Lung (tissue), 11 donors: ENCODE measurements at regions not wholly inside any gene's neighbourhood (a gene's known extent, or its start where the extent isn't known, plus 50 kb on each side); places are given as distances from the start of the nearest gene placed in this dataset.

Experiments
- ATAC-seq: fragments of 200-7000 bp; cut with Tn5 transposase; one replicate; pipeline ENCODE4 v1.9.1; 2020; ENCODE audit warnings: moderate number of reproducible peaks; ENCODE audit not compliant: insufficient read depth, low FRiP score
- DNase-seq, 3 donors: peaks; one replicate each; pipeline ENCODE4 v3.0.0-alpha.2; 2013 to 2017
- H3K27ac ChIP-seq, 2 donors: one replicate each; pipeline ENCODE4 v1.5.1; 2013; ENCODE audit warnings: mild to moderate bottlenecking in 2 of 2, moderate library complexity in 2 of 2, control low read depth in 1 of 2, inconsistent platforms in 1 of 2, low read depth in 1 of 2, low read length in 1 of 2
- H3K27me3 ChIP-seq, 3 donors: one replicate each; pipeline ENCODE4 v1.5.1; 2013; ENCODE audit warnings: low read length in 2 of 3; ENCODE audit not compliant: control insufficient read depth in 3 of 3, insufficient read depth in 3 of 3
- H3K36me3 ChIP-seq, 4 donors: one replicate each; pipeline ENCODE4 v1.5.1; 2013; ENCODE audit warnings: low read length in 4 of 4, mild to moderate bottlenecking in 1 of 4, moderate library complexity in 1 of 4; ENCODE audit not compliant: control insufficient read depth in 4 of 4, insufficient read depth in 4 of 4
- H3K4me1 ChIP-seq, 5 donors: one replicate each; pipeline ENCODE4 v1.5.1; 2013; ENCODE audit warnings: low read length in 5 of 5, mild to moderate bottlenecking in 2 of 5, moderate library complexity in 1 of 5; ENCODE audit not compliant: control insufficient read depth in 5 of 5, insufficient read depth in 5 of 5
- H3K4me3 ChIP-seq: one replicate; pipeline ENCODE4 v1.5.1; 2013; ENCODE audit warnings: mild to moderate bottlenecking, control low read depth, moderate library complexity
- H3K9ac ChIP-seq, 2 donors: one replicate each; pipeline ENCODE4 v1.5.1; 2013; ENCODE audit warnings: low read length in 2 of 2, control low read depth in 1 of 2; ENCODE audit not compliant: insufficient read depth in 1 of 2
- H3K9me3 ChIP-seq, 4 donors: one replicate each; pipeline ENCODE4 v1.5.1; 2013; ENCODE audit warnings: low read length in 3 of 4, mild to moderate bottlenecking in 1 of 4, moderate library complexity in 1 of 4; ENCODE audit not compliant: control insufficient read depth in 4 of 4, insufficient read depth in 3 of 4
- WGBS, 2 donors: extraction: QIAGEN DNeasy Blood & Tissue Kit; methylation state at CpG; one replicate each; pipeline ENCODE4 v1.1.7; 2013; 5-methylcytosine and 5-hydroxymethylcytosine counted together
- TF ChIP-seq, protein P1 (sequence below): IDR thresholded peaks from 2 replicates; pipeline ENCODE4 v1.5.1; 2012; ENCODE audit warnings: mild to moderate bottlenecking; ENCODE audit errors: control extremely low read depth, extremely low read depth
- donor health status: control.
- donor health status: control.
- donor health status: Bipolar disorder and iron deficiency.
- donor health status: healthy.
- donor health status: DM: yes; HTN: yes; CAD: no.

DNA sequence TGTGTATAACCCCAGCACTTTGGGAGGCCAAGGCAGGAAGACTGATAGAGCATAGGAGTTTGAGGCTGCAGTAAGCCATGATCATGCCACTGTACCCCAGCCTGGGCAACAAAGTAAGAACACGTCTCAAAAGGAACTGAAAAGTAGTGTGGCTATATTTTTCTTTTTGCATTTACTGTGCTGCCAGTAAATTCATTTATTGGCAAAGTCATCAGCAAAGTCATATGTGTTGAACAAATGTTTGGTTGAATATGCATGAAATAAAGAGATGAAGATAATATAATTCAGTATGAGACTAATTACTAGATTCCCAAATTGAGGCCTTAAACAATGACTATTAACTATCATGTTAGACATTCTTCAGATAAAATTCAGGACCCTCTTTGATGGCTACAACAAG lies 829.1 kb downstream of the PCDH7 start:
- no peaks in the 10 kb centered on the region for H3K36me3 ChIP-seq
- H3K9ac ChIP-seq, result no peak overlapping the region
- WGBS, 2 donors, result 84 to 91% methylated on average over 1 of the region's 1 CpG
- TF ChIP-seq, protein P1, sequence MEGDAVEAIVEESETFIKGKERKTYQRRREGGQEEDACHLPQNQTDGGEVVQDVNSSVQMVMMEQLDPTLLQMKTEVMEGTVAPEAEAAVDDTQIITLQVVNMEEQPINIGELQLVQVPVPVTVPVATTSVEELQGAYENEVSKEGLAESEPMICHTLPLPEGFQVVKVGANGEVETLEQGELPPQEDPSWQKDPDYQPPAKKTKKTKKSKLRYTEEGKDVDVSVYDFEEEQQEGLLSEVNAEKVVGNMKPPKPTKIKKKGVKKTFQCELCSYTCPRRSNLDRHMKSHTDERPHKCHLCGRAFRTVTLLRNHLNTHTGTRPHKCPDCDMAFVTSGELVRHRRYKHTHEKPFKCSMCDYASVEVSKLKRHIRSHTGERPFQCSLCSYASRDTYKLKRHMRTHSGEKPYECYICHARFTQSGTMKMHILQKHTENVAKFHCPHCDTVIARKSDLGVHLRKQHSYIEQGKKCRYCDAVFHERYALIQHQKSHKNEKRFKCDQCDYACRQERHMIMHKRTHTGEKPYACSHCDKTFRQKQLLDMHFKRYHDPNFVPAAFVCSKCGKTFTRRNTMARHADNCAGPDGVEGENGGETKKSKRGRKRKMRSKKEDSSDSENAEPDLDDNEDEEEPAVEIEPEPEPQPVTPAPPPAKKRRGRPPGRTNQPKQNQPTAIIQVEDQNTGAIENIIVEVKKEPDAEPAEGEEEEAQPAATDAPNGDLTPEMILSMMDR, result no peak
- DNase-seq, result no peak
- no peak for ATAC-seq
- no peak overlapping the region for H3K4me3 ChIP-seq
- H3K27ac ChIP-seq, result no peak overlapping the region
- no peaks in the 10 kb centered on the region for H3K27me3 ChIP-seq
- H3K4me1 ChIP-seq, result no peaks in the 10 kb centered on the region
- H3K9me3 ChIP-seq, result no peaks in the 10 kb centered on the region

DNA sequence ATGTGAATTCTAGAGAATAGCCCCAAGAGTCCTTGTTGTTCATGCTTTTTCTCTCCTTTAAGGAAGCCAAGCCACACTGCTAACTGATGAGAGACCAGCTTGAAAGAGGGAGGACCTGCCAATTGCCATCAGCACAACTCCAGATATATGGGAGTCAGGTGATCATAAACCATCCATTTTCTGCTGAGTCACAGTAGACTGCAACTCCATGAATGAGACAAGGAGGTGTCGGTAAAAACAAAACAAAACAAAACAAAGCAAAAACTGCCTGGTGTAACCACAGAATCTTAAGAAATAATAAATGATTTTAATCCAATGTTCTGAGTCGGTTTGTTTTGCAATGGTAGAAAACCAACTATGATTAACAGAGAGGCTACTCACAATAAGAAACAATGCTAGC lies 837.3 kb downstream of the PCDH7 start:
- Histone ChIP-seq H3K27ac (no peak overlapping the region), H3K4me3 (no peak overlapping the region), H3K36me3 (no peaks in the 10 kb centered on the region), H3K27me3 (no peaks in the 10 kb centered on the region), H3K9me3 (peaks cover 0 to 5% (median 0%) of the 10 kb centered on the region in 4 donors), H3K4me1 (no peaks in the 10 kb centered on the region), H3K9ac (no peak overlapping the region)
- TF ChIP-seq, protein P1, result no peak
- WGBS, 2 donors, result 82 to 85% methylated on average over 2 of the region's 2 CpGs
- ATAC-seq, result no peak
- DNase-seq, result no peak

DNA sequence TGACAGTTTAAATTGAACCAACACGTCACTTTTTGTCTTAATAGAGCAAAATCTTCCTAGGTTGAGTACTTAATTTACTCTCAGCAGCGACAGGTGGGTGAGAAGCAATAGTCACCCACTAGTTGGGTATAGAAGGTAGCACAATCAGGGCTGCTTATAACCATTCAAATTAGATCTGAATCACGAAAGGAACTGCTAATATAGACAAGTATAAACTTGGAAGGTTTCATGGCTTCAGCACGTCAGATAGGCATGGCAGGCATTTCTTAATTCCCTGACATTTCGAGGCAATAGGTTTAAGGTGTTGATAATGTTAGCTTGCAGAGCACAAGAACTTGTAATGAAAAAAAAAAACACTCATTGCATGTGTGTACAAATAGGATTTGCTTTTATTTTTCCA lies 853.4 kb downstream of the PCDH7 start:
- H3K9ac ChIP-seq, result no peak overlapping the region
- no peak for ATAC-seq

DNA sequence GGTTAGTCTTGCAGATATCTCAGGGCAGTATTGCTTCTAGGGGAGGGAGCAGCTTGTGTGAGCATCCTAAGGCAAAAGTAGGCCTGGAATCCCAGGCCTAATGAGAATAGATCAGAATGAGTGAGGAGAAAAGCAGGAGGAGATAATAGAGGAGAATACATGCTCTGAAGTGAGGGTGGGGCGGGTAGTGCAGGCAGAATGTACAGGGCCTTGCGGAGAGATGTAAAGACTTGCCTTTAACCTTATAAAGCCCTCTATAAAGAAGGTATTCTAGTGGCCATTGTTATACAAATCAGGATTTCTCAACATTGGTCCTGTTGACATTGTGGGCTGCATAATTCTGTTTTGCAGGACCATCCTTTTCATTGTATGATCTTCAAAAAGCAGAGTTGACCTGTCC lies 855.3 kb downstream of the PCDH7 start:
- no peak overlapping the region for H3K27ac ChIP-seq
- no peak overlapping the region for H3K9ac ChIP-seq
- H3K4me3 ChIP-seq, result no peak overlapping the region
- no peaks in the 10 kb centered on the region for H3K4me1 ChIP-seq
- TF ChIP-seq, protein P1, result no peak
- no peak for DNase-seq
- no peaks in the 10 kb centered on the region for H3K36me3 ChIP-seq
- no peaks in the 10 kb centered on the region for H3K9me3 ChIP-seq
- no peak for ATAC-seq
- no peaks in the 10 kb centered on the region for H3K27me3 ChIP-seq
- WGBS, 2 donors, result 86 to 96% methylated on average over 2 of the region's 2 CpGs

More for the DNA sequence above, 853.4 kb downstream of the PCDH7 start:
- H3K4me3 ChIP-seq, result no peak overlapping the region
- no peaks in the 10 kb centered on the region for H3K27me3 ChIP-seq
- H3K4me1 ChIP-seq, result no peaks in the 10 kb centered on the region
- H3K36me3 ChIP-seq, result no peaks in the 10 kb centered on the region
- TF ChIP-seq, protein P1, result no peak
- no peaks in the 10 kb centered on the region for H3K9me3 ChIP-seq
- H3K27ac ChIP-seq, result no peak overlapping the region
- no peak for DNase-seq
- WGBS, 2 donors, result 74 to 82% methylated on average over 5 of the region's 5 CpGs
